NCI-H1417 (cell line): ENCODE measurements at regions not wholly inside any gene's neighbourhood (a gene's known extent, or its start where the extent isn't known, plus 50 kb on each side); places are given as distances from the start of the nearest gene placed in this dataset.

Experiments used
- DNase-seq, 3 experiments: peaks; one replicate each; lab custom pipeline; 2025; lab: John Stamatoyannopoulos, UW

GRCh38 chr1:80994038-80994437 lies 806.7 kb upstream of the ADGRL2 start:
- DNase-seq: no peak

- DNase-seq: no peak
Measured at GRCh38 chr1:80993154-80993980, 807.4 kb upstream of the ADGRL2 start.

- DNase-seq: no peak
Measured at GRCh38 chr1:80989455-80989854, 811.3 kb upstream of the ADGRL2 start.

- DNase-seq: no peak
Measured at GRCh38 chr1:80988926-80989325, 811.8 kb upstream of the ADGRL2 start.

- DNase-seq: peak in 1 of 3 experiments; percentile 26
Measured at GRCh38 chr1:80987824-80988223, 812.9 kb upstream of the ADGRL2 start.

GRCh38 chr1:80987106-80987505 lies 813.6 kb upstream of the ADGRL2 start:
- DNase-seq: no peak

- DNase-seq: no peak
Measured at GRCh38 chr1:80982831-80983230, 817.9 kb upstream of the ADGRL2 start.

GRCh38 chr1:80973101-80973500 lies 827.6 kb upstream of the ADGRL2 start:
- no peak for DNase-seq

- no peak for DNase-seq
Measured at GRCh38 chr1:80966266-80966665, 834.5 kb upstream of the ADGRL2 start.

- no peak for DNase-seq
Measured at GRCh38 chr1:80962564-80962963, 838.2 kb upstream of the ADGRL2 start.

- DNase-seq: peak in 1 of 3 experiments; percentile 64
Measured at GRCh38 chr1:80961464-80962190, 839.1 kb upstream of the ADGRL2 start.

GRCh38 chr1:80933346-80933745 lies 867.4 kb upstream of the ADGRL2 start:
- peak in 1 of 3 experiments; percentile 8 for DNase-seq

GRCh38 chr1:80931178-80931577 lies 869.6 kb upstream of the ADGRL2 start:
- DNase-seq: no peak

- DNase-seq: peak in 1 of 3 experiments; percentile 22
Measured at GRCh38 chr1:80929868-80930508, 870.7 kb upstream of the ADGRL2 start.

GRCh38 chr1:80926531-80926930 lies 874.2 kb upstream of the ADGRL2 start:
- DNase-seq: no peak

GRCh38 chr1:80925130-80925805 lies 875.5 kb upstream of the ADGRL2 start:
- no peak for DNase-seq

- no peak for DNase-seq
Measured at GRCh38 chr1:80924290-80924689, 876.4 kb upstream of the ADGRL2 start.

GRCh38 chr1:80922906-80923305 lies 877.8 kb upstream of the ADGRL2 start:
- no peak for DNase-seq

- no peak for DNase-seq
Measured at GRCh38 chr1:80919426-80919825, 881.3 kb upstream of the ADGRL2 start.

- DNase-seq: no peak
Measured at GRCh38 chr1:80918380-80918779, 882.4 kb upstream of the ADGRL2 start.

- no peak for DNase-seq
Measured at GRCh38 chr1:80917826-80918225, 882.9 kb upstream of the ADGRL2 start.

- no peak for DNase-seq
Measured at GRCh38 chr1:80917225-80917624, 883.5 kb upstream of the ADGRL2 start.
